Calu3 (cell line): ENCODE measurements at regions not wholly inside any gene's neighbourhood (a gene's known extent, or its start where the extent isn't known, plus 50 kb on each side); places are given as distances from the start of the nearest gene placed in this dataset.

Source experiments
- BruUV-seq: library from RNA; stranded (reverse); fragments of 400-500 nt; replicated peaks from 2 replicates; lab custom pipeline; 2021; lab: Mats Ljungman, UMichigan
- CTCF ChIA-PET: fragments of 300-600 bp; sonication (Branson Sonifier 250); formaldehyde crosslinking; loops from one replicate; lab custom pipeline; 2022; ENCODE audit warnings: antibody characterized with exemption; lab: Charles Lee
- DNase-seq: peaks from one replicate; pipeline ENCODE4 v3.0.0; 2022
- H3K27ac Mint-ChIP-seq: one replicate; pipeline ENCODE4 v1.8.0; 2022; ENCODE audit warnings: mixed read lengths; ENCODE audit not compliant: unreplicated experiment
- H3K27me3 Mint-ChIP-seq: one replicate; pipeline ENCODE4 v1.8.0; 2022; ENCODE audit warnings: mixed read lengths; ENCODE audit not compliant: unreplicated experiment
- H3K36me3 Mint-ChIP-seq: one replicate; pipeline ENCODE4 v1.8.0; 2022; ENCODE audit warnings: mild to moderate bottlenecking, moderate library complexity, mixed read lengths; ENCODE audit not compliant: insufficient read depth, unreplicated experiment
- H3K4me1 Mint-ChIP-seq: one replicate; pipeline ENCODE4 v1.8.0; 2022; ENCODE audit warnings: mild to moderate bottlenecking, low read depth, mixed read lengths; ENCODE audit not compliant: unreplicated experiment
- H3K4me3 Mint-ChIP-seq: one replicate; pipeline ENCODE4 v1.8.0; 2022; ENCODE audit warnings: mild to moderate bottlenecking, low read depth, moderate library complexity, mixed read lengths; ENCODE audit not compliant: unreplicated experiment
- H3K9me3 Mint-ChIP-seq: one replicate; pipeline ENCODE4 v1.8.0; 2022; ENCODE audit warnings: low read depth, mixed read lengths; ENCODE audit not compliant: unreplicated experiment
- intact Hi-C: fragments of 100-400 bp; cut with micrococcal nuclease; formaldehyde crosslinking; loops from one replicate; pipeline ENCODE4 v1.10.0; 2022; ENCODE audit not compliant: unreplicated experiment
- TF ChIP-seq, protein P1 (sequence below): fragments of 200-600 bp; IDR thresholded peaks from one replicate; pipeline ENCODE4 v1.8.0; 2022; ENCODE audit warnings: antibody characterized with exemption; ENCODE audit not compliant: unreplicated experiment

DNA sequence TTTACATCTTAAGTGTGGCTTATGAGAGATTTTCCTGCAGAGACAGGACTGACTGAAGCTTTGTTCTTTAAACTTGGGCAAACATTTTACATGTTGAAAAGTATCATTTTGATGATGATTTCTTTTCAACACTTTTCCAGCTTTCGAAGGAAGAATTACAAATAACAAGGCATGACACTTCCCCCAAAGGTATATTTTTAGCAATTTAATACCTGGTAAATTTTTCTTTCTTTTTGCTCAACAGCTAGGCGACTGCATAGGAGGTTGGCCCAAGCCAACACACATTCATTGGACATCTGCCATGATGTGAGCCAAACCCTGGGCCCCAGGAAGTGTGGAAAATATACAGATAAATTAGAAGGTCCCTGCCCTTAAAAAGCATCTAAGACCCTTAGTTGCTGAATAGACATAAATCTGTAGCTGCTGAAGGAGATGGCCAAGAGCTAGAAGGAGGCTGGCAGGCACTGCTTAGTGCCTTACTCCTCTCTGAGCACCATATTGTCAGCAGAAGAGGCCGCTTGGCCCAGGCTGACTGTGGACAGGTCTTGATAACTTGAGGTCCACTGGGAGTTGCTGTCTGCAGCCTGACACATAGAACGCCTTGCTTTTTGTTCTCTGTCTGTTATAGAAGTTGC lies 53.3 kb upstream of the CD44 start:
- Mint-ChIP-seq H3K27ac (no peak overlapping the region), H3K4me3 (no peak overlapping the region), H3K27me3 (no peaks in the 10 kb centered on the region), H3K36me3 (peaks cover 5% of the 10 kb centered on the region), H3K9me3 (peaks cover 5% of the 10 kb centered on the region), H3K4me1 (peaks cover 40% of the 10 kb centered on the region)
- no peak for DNase-seq
- TF ChIP-seq, protein P1, sequence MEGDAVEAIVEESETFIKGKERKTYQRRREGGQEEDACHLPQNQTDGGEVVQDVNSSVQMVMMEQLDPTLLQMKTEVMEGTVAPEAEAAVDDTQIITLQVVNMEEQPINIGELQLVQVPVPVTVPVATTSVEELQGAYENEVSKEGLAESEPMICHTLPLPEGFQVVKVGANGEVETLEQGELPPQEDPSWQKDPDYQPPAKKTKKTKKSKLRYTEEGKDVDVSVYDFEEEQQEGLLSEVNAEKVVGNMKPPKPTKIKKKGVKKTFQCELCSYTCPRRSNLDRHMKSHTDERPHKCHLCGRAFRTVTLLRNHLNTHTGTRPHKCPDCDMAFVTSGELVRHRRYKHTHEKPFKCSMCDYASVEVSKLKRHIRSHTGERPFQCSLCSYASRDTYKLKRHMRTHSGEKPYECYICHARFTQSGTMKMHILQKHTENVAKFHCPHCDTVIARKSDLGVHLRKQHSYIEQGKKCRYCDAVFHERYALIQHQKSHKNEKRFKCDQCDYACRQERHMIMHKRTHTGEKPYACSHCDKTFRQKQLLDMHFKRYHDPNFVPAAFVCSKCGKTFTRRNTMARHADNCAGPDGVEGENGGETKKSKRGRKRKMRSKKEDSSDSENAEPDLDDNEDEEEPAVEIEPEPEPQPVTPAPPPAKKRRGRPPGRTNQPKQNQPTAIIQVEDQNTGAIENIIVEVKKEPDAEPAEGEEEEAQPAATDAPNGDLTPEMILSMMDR: no peak
- CTCF ChIA-PET: no interaction called here
- BruUV-seq: no TSS peak
- intact Hi-C loops: loop anchor here (5.0 to 10.0 kb wide), 2 partner anchors 78 to 319 kb away; no protein-coding TSS in a partner anchor

DNA sequence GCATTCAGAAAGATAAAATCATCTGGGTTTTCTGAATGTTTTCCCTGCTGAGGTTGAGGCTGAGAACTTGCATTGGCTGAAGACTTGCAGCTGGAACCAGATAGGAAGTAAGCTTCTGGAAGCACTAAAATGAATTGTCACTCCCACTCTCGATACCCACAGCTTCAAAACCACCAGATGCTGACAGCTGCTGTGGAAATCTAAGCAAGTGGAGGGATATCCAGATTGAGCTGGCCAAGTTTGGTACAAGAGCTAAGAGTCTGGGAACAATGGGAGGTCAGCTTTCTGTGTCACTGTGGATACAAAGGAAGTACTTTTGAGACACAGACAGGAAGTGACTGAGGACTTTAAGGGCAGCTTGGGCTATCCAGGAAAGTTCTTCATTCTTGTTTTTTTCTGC lies 51.3 kb upstream of the CD44 start:
- TF ChIP-seq, protein P1: no peak
- Mint-ChIP-seq H3K4me3 (no peak overlapping the region), H3K27ac (no peak overlapping the region), H3K36me3 (no peaks in the 10 kb centered on the region), H3K9me3 (peaks cover 5% of the 10 kb centered on the region), H3K4me1 (peaks cover 29% of the 10 kb centered on the region), H3K27me3 (no peaks in the 10 kb centered on the region)
- intact Hi-C loops: loop anchor here (5.0 to 10.0 kb wide), 2 partner anchors 80 to 317 kb away; no protein-coding TSS in a partner anchor
- DNase-seq: no peak
- CTCF ChIA-PET: no interaction called here
- BruUV-seq: no TSS peak

DNA sequence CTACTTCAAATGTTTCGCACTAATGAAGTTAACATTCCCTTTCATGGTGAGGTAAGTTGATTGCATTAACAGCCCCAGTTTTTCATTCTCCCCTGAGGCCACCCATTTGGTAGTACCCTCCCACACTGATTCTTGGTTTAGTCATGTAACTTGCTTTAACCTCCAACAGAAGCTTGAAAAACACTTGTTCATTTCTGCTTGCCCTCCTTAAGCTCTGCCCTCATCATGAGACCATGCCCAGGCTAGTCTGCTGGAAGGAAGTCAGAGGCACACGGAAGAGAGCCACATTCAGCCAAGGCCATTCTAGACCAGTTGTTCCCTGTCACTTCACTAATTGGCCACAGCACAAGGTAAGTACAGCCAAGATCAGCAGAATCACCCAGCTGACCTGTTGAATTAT lies 50.7 kb upstream of the CD44 start:
- no peak overlapping the region for H3K27ac Mint-ChIP-seq
- no peak overlapping the region for H3K4me3 Mint-ChIP-seq
- TF ChIP-seq, protein P1: no peak
- H3K9me3 Mint-ChIP-seq: peaks cover 5% of the 10 kb centered on the region
- H3K27me3 Mint-ChIP-seq: no peaks in the 10 kb centered on the region
- H3K4me1 Mint-ChIP-seq: peaks cover 25% of the 10 kb centered on the region
- CTCF ChIA-PET: interaction anchor here (0.8 kb wide), 1 partner anchor 78 kb away, joined by 3 read pairs; no protein-coding TSS in a partner anchor
- no peak for DNase-seq
- H3K36me3 Mint-ChIP-seq: no peaks in the 10 kb centered on the region
- intact Hi-C loops: loop anchor here (5.0 to 10.0 kb wide), 2 partner anchors 81 to 317 kb away; no protein-coding TSS in a partner anchor
- BruUV-seq: no TSS peak

DNA sequence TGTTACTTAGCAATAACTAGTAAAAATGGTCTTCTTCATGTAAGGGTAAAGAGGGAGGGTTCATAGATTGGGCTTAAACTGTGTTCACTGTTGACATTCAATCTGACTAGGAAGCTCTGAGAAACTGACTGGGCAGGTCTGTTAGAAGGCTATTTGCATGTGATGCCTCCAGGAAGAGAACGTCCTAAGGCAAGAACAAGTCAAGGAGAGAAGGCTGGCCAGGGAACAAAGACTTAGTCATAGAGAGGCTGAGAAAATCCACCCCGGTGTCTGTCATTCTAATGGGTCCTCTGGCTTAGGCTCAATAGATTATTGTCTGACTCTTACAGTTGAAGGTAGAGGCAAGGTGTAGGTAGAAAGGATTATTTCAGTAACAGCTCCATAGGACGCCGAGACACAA lies 50.3 kb upstream of the CD44 start:
- H3K4me1 Mint-ChIP-seq: peaks cover 25% of the 10 kb centered on the region
- H3K4me3 Mint-ChIP-seq: peak overlapping the region; percentile 6
- intact Hi-C loops: loop anchor here (5.0 to 10.0 kb wide), 2 partner anchors 81 to 316 kb away; no protein-coding TSS in a partner anchor
- DNase-seq: peak; percentile 58
- BruUV-seq: no TSS peak
- peaks cover 8% of the 10 kb centered on the region for H3K9me3 Mint-ChIP-seq
- no peaks in the 10 kb centered on the region for H3K36me3 Mint-ChIP-seq
- H3K27ac Mint-ChIP-seq: peak overlapping the region; percentile 44
- CTCF ChIA-PET: interaction anchor here (0.6 to 0.8 kb wide), 2 partner anchors 79 to 1101 kb away, joined by 3 read pairs; no protein-coding TSS in a partner anchor
- no peaks in the 10 kb centered on the region for H3K27me3 Mint-ChIP-seq
- TF ChIP-seq, protein P1: no peak
